ENCODE measurements at regions not wholly inside any gene's neighbourhood (a gene's known extent, or its start where the extent isn't known, plus 50 kb on each side); places are given as distances from the start of the nearest gene placed in this dataset.
A peak's percentile ranks its signal among the peaks of the same experiment; 100 is the strongest.

DNA sequence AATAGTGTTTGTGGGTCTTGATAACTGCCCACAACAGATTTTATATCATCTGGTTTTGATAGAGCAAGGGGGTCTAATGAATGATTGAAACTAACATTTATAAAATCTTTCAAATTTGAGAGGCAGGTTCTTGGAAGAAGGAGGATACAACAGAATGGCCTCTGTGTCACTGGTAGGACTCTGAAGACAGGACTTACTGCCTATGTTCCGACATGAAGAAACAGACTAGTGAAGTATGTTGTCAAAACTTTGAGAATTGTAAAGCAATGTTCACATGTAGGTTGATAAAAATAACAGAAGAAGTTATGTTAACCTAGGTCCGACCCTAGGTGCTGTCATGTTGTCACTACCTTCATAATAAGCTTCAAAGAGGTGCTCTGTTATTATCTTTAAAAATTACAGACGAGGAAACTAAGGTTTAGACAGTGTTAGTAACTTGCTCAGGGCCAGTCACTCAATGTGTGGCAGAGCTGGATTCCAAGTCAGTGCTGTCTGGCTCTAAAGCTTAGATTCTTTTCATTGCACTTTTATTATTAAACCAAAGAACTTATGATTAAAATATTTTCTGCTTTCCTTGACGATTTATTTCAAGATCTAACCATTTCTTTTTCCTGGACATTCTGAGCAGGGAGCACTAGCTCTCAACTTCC lies 146.2 kb downstream of the RPIA start:
- in situ Hi-C loops (cut with MboI; ENCODE audit: low pct_unique_long_range_greater_than_20kb in 2 of 9, low sequenced_read_pairs in 9 of 9, unreplicated experiment in 9 of 9) = no loop called here
- Histone ChIP-seq H3K4me3 (no peak overlapping the region), H3K27ac (no peak overlapping the region), H3K4me1 (replicated peaks in 1 of 2) (no peaks in the 10 kb centered on the region)
- no peak for ATAC-seq (replicated peaks in 6 of 8)
- 20 to 76% (median 53%) methylated on average over 1 to 4 of the region's 4 CpGs for WGBS, 10 experiments

DNA sequence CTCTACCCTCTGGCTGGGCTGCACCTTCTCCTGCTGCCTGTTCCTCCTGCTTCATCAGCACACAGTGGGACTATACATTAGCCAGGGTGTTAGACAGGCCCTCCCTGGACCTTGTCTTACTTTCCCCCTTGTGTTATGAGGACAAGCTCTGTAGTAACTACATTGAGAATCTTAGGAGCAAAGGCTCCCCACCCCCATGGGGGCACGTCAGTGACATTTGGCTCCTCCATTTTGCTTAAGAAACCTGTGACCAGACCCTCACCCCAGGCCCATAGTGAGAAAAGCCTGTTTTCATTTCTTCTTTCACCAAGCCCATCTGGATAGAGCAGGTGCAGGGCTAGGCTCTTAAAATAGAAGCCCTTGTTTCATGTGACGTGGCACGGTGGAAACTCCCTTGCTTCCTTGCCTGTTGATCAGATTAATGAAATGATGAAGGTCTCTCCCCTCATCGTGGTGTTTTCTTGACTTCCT lies 146.7 kb downstream of the RPIA start:
- no peak for ATAC-seq (replicated peaks in 6 of 8)
- Histone ChIP-seq H3K4me3 (no peak overlapping the region), H3K27ac (no peak overlapping the region), H3K4me1 (replicated peaks in 1 of 2) (no peaks in the 10 kb centered on the region)
- in situ Hi-C loops (cut with MboI; ENCODE audit: low pct_unique_long_range_greater_than_20kb in 2 of 9, low sequenced_read_pairs in 9 of 9, unreplicated experiment in 9 of 9) = no loop called here
- WGBS, 10 experiments = 41 to 86% (median 70%) methylated on average over 1 to 4 of the region's 4 CpGs

DNA sequence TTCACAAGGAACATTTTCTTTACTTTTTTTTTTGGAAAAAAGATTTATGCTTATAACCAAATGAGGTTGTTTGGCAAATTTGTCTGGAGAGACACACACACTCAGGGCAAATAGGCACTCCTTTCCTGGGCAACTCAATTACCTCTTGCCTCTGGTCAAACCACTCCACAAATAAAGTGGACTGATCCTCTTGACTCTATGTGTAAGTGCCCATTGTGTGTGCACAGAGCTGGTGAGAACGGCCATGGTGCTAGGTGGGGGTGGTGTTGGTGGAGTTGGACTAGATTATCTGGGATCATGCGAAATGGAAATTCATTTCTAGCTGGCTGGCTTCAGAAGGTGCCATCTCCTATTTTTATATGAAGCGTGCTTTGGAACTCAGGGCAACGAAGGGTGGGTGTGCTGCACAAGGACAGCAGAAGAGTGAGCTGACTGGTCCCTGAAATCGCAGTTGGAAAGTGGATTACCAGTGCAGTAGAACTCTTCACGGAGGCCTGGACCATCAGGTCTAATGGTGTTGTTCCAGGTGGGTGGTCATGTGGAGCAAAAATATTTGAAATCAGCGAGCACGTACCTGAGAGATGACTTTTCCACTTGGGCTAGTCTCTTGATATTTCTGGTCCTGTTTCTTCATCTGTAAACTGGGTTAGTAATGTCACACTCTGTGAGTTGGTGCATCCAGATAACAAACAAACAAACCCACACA lies 149.9 kb downstream of the RPIA start:
- H3K4me1 ChIP-seq (replicated peaks in 1 of 2) = no peaks in the 10 kb centered on the region
- H3K4me3 ChIP-seq = no peak overlapping the region
- H3K27ac ChIP-seq = no peak overlapping the region
- in situ Hi-C loops (cut with MboI; ENCODE audit: low pct_unique_long_range_greater_than_20kb in 2 of 9, low sequenced_read_pairs in 9 of 9, unreplicated experiment in 9 of 9) = no loop called here
- no peak for ATAC-seq (replicated peaks in 6 of 8)
- 50 to 89% (median 78%) methylated on average over 1 to 7 of the region's 8 CpGs; no CpG with 5 or more reads in 1 of the 10 experiments for WGBS, 10 experiments

DNA sequence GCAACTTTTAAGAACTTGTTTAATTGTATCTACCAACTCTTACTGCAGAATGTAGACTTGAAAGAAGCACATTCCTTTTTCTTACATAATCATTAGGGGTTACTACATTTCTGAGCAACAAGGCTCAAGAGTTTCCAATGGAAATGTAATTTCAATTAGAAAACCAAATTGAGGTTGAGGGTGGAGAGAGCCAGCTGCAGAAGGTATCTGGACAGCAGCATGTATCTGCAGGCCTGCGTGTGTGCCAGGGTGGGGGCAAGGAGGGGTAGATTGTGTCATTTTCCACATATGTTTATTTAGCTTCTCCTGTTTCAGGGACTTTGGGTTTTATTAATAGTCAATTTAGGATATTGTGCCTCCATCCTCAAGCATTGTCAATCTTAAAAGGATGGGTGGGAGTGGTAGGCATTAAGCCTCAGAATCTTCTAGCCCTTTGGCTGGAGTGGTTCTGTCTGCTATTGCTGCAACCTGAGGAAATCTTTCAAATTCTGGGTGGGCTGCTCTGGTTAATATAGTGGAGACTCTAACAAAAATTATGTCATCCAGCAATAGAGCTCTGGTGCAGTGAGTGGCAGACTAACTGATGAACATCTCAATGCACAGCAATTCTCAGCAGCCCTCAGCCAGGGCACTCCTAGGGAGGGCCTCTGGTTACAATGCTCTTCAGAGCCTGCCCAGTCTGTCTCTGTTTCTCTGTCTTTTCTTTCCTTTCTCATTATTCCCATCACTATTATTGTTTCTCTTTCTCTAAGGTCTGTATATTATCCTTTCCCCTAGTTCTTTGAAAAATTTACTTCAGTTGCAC lies 151.4 kb downstream of the RPIA start:
- Histone ChIP-seq H3K4me1 (replicated peaks in 1 of 2) (no peaks in the 10 kb centered on the region), H3K27ac (no peak overlapping the region), H3K4me3 (no peak overlapping the region)
- 0 to 71% (median 0%) methylated on average over 1 of the region's 1 CpG; no CpG with 5 or more reads in 5 of the 10 experiments for WGBS, 10 experiments
- in situ Hi-C loops (cut with MboI; ENCODE audit: low pct_unique_long_range_greater_than_20kb in 2 of 9, low sequenced_read_pairs in 9 of 9, unreplicated experiment in 9 of 9) = no loop called here
- ATAC-seq (replicated peaks in 6 of 8) = peak in 3 of 8 experiments; percentile 94 to 98 (median 94)

DNA sequence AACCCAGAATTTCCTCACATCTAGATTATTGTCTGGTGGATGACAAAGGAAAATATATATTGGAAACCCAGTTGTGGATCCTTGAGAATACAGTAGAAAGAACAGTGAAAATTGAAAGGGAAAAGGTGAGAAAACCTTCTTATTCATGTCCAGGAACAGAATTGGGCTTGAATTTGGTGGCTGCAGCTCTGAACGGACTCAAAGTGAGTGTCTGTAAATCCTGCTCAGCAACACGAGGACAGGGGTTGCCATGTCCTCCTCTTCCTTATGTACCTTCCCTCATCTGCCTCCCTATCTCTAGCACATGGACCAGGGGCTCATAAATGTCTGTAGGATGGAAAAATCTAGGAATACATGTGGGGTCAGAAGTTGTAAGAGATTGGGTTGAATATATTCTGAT lies 152.2 kb downstream of the RPIA start:
- in situ Hi-C loops (cut with MboI; ENCODE audit: low pct_unique_long_range_greater_than_20kb in 2 of 9, low sequenced_read_pairs in 9 of 9, unreplicated experiment in 9 of 9) = no loop called here
- no peak overlapping the region for H3K4me3 ChIP-seq
- H3K27ac ChIP-seq = no peak overlapping the region
- H3K4me1 ChIP-seq (replicated peaks in 1 of 2) = no peaks in the 10 kb centered on the region
- 31 to 80% (median 61%) methylated on average over 1 to 2 of the region's 2 CpGs; no CpG with 5 or more reads in 1 of the 10 experiments for WGBS, 10 experiments
- no peak for ATAC-seq (replicated peaks in 6 of 8)

DNA sequence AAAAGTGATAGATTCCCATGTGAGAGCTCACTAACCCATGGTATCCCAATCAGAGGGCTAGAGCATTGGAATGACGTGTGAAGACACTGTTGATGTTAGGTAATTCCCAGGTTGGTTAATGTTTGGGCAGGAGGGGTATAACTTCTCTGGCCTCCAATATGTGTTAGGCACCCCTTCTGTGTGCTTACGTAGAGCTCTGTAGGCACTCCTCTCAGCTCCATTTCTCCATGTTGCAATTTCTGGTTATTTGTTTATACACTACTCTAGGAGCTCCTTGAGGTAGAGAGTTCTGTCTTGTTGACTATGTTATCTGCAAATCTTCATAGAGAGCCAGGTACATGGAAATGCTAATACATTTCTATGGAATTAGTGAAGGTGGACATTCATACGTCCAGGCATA lies 153.5 kb downstream of the RPIA start:
- in situ Hi-C loops (cut with MboI; ENCODE audit: low pct_unique_long_range_greater_than_20kb in 2 of 9, low sequenced_read_pairs in 9 of 9, unreplicated experiment in 9 of 9) = no loop called here
- Histone ChIP-seq H3K27ac (no peak overlapping the region), H3K4me3 (no peak overlapping the region), H3K4me1 (replicated peaks in 1 of 2) (no peaks in the 10 kb centered on the region)
- no peak for ATAC-seq (replicated peaks in 6 of 8)
- 24 to 90% (median 74%) methylated on average over 2 to 3 of the region's 3 CpGs; no CpG with 5 or more reads in 2 of the 10 experiments for WGBS, 10 experiments

DNA sequence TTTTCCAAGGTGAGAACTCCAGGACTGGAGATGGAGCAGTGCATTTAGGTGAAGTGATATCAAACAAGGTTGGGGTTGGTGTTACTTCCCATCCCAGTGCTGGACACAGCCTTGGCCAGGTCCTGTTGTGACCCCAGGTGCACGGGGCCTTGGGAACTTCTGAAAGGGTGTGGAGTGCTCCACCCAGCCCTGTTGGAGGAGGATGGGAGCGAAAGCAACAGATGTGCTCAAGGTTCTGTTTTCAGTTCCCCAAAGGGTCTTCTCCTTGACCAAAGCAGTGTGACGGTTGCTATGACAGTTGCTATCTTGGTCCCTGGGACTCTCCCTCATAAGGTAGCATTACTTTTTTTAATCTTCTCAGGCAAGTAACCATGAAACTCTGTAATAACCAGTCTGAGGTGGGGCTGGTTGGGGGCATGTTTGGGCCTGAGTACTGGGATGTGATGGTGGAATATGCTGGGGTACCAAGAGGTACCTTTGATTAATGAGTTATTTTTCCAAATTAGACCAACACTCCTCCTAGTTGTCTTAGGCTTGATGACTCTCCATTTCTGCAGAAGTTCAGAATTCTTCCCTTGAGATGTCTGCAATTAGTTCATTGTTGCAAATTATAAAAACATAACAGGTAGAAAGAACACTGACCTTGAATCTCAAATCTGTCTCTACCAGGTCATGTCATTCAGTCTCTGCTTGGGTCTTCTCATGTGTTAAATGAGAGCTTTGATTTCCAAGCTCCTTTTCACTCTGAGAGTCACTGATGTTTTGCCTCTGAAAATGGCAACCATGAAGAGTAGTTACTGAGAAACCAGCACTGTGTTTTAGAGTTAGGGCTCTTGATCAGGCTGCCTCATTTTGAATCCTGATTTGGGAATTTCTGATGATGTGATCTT lies 154.5 kb downstream of the RPIA start:
- no peak overlapping the region for H3K27ac ChIP-seq
- H3K4me1 ChIP-seq (replicated peaks in 1 of 2) = no peaks in the 10 kb centered on the region
- no peak for ATAC-seq (replicated peaks in 6 of 8)
- in situ Hi-C loops (cut with MboI; ENCODE audit: low pct_unique_long_range_greater_than_20kb in 2 of 9, low sequenced_read_pairs in 9 of 9, unreplicated experiment in 9 of 9) = no loop called here
- no peak overlapping the region for H3K4me3 ChIP-seq
- 0 to 100% (median 84%) methylated on average over 1 to 3 of the region's 3 CpGs; no CpG with 5 or more reads in 6 of the 10 experiments for WGBS, 10 experiments

DNA sequence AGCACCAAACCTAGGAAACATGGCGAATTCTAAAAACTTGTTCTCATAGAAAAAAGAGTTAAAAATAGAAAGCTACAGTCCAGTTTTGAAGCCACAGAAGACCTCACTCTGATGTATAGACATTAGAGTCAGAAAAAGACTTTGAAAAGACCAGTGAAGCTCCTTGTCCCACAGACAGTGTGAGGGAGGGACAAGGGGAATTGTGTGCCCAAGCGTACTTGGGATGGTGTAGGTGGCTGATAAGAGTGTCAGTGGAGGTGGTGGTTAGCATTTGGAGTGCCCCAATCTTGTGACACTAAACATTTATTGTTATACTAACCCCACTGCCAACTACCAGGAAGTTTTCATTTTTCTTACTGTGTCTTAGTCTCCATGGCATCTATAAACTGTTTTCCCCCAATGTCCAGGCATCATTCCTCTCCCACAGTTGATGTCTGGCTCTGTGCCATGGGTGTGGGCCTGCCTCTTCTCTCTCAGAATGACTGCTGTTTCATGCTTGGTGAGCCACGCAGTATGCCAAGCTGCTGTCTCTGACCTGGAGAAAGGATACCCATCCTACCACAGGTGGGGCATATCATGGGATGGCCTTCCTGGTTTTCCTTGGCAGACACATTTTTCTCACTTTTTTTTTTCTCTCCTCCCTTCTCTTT lies 161.4 kb downstream of the RPIA start:
- ATAC-seq (replicated peaks in 6 of 8) = peak in 4 of 8 experiments; percentile 15 to 65 (median 38)
- H3K4me1 ChIP-seq (replicated peaks in 1 of 2) = no peaks in the 10 kb centered on the region
- H3K4me3 ChIP-seq = no peak overlapping the region
- WGBS, 10 experiments = 35 to 74% (median 50%) methylated on average over 1 to 3 of the region's 3 CpGs
- in situ Hi-C loops (cut with MboI; ENCODE audit: low pct_unique_long_range_greater_than_20kb in 2 of 9, low sequenced_read_pairs in 9 of 9, unreplicated experiment in 9 of 9) = no loop called here
- no peak overlapping the region for H3K27ac ChIP-seq

DNA sequence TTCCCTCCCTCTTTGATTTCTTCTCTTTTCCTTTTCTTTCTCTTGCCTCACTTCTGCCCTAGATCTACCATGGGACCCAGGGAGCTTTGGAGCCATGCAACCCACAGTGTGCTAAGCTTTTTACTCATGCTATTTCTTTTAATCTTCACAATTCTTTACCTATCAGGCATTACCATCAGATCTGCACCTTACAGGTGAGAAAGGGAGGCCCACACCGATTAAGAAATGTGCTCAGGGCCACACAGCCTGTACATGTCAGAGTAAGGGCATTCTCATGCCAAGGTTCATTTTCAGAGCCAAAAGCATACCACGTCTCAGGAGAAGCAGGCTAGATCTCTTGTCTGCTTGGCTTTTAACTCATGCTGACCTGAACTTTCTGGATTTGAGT lies 161.9 kb downstream of the RPIA start:
- Histone ChIP-seq H3K27ac (no peak overlapping the region), H3K4me1 (replicated peaks in 1 of 2) (no peaks in the 10 kb centered on the region), H3K4me3 (no peak overlapping the region)
- in situ Hi-C loops (cut with MboI; ENCODE audit: low pct_unique_long_range_greater_than_20kb in 2 of 9, low sequenced_read_pairs in 9 of 9, unreplicated experiment in 9 of 9) = no loop called here
- ATAC-seq (replicated peaks in 6 of 8) = no peak
- 6 to 100% (median 56%) methylated on average over 1 of the region's 2 CpGs; no CpG with 5 or more reads in 3 of the 10 experiments for WGBS, 10 experiments

DNA sequence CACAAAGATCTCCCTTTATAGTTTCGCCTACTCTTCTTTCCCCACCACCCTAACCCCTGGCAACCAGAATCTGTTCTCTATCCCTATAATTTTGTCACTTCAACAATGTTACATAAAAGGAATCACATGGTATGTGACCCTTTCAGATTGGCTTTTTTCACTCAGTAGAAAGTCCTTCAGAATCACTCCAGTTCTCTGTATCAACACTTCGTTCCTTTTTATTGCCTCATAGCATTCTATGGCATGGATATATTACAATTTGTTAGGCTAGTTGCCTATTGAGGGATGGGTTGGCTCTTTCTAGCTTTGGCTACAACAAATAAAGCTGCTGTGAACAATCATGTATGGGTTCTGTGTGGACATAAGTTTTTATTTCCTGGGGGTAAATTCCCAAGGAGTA lies 163.1 kb downstream of the RPIA start:
- in situ Hi-C loops (cut with MboI; ENCODE audit: low pct_unique_long_range_greater_than_20kb in 2 of 9, low sequenced_read_pairs in 9 of 9, unreplicated experiment in 9 of 9) = no loop called here
- ATAC-seq (replicated peaks in 6 of 8) = no peak
- H3K4me3 ChIP-seq = no peak overlapping the region

DNA sequence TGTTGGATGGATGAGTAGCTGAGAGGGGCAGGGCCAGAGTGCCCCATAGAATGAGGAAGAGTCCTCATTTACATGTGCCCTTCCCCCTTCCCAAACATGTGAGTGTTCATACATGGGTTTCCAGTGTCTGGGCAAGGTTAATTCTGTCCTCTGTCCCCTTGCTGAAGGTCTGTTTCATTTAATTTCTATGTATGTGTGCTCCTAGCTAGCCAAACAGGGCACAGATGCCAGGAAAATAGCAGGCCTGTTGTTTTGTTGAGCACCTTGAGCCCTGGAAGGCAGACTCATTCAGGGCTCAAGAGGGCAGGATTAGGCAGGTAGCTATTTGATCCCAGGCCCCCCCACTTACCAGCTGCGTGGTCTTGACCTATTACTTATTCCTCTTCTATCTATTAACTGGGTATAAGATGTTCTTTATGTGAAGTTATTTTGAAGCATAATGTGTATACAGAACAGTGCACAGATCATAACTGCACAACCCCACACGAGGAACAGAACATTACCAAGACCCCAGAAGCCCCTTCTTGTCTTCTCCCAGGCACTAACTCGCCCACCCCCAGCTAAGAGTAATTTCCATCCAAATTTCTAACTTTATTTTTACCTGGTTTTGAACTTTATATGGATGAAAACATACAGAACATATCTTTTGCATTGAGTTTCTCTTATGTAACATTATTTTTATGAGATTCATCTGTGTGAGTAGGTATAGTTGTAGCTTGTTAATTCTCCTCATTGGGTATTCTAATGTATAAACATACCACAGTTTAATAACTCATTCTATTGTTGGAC lies 164.3 kb downstream of the RPIA start:
- Histone ChIP-seq H3K27ac (no peak overlapping the region), H3K4me3 (no peak overlapping the region), H3K4me1 (replicated peaks in 1 of 2) (no peaks in the 10 kb centered on the region)
- WGBS, 10 experiments = 20 to 69% (median 54%) methylated on average over 1 to 2 of the region's 3 CpGs; no CpG with 5 or more reads in 4 of the 10 experiments
- in situ Hi-C loops (cut with MboI; ENCODE audit: low pct_unique_long_range_greater_than_20kb in 2 of 9, low sequenced_read_pairs in 9 of 9, unreplicated experiment in 9 of 9) = no loop called here
- ATAC-seq (replicated peaks in 6 of 8) = no peak

More for the DNA sequence above, 163.1 kb downstream of the RPIA start:
- WGBS, 10 experiments = 20 to 100% (median 70%) methylated on average over 1 to 2 of the region's 2 CpGs; no CpG with 5 or more reads in 1 of the 10 experiments
- Histone ChIP-seq H3K4me1 (replicated peaks in 1 of 2) (no peaks in the 10 kb centered on the region), H3K27ac (no peak overlapping the region)

All from motor neuron (in vitro differentiated cells).